ENCODE measurements at regions not wholly inside any gene's neighbourhood (a gene's known extent, or its start where the extent isn't known, plus 50 kb on each side); places are given as distances from the start of the nearest gene placed in this dataset. TPM values are rescaled to one million over a fixed set of nuclear protein-coding genes. Genes with fewer than 3 reads are reported as not detected.

DNA sequence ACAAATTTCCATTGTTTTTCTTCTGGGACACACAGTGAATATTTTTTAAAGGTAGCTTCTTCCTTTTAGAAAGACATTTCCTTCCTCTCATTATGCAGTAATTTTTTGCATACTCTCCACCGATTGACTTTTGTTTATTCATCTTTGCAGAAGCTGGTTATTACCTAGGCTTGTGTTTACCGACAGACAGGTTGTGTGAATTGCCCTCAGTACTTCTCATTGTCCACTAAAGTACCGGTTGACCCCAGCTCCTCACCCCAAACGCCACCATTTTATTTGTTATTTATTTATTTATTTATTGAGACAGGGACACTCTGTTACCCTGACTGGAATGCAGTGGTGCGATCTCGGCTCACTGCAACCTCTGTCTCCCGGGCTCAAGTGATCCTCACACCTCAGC is 63.4 kb upstream of the MYL2 start:
- TF ChIP-seq, protein P1, sequence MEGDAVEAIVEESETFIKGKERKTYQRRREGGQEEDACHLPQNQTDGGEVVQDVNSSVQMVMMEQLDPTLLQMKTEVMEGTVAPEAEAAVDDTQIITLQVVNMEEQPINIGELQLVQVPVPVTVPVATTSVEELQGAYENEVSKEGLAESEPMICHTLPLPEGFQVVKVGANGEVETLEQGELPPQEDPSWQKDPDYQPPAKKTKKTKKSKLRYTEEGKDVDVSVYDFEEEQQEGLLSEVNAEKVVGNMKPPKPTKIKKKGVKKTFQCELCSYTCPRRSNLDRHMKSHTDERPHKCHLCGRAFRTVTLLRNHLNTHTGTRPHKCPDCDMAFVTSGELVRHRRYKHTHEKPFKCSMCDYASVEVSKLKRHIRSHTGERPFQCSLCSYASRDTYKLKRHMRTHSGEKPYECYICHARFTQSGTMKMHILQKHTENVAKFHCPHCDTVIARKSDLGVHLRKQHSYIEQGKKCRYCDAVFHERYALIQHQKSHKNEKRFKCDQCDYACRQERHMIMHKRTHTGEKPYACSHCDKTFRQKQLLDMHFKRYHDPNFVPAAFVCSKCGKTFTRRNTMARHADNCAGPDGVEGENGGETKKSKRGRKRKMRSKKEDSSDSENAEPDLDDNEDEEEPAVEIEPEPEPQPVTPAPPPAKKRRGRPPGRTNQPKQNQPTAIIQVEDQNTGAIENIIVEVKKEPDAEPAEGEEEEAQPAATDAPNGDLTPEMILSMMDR (IDR thresholded peaks at IDR 0.05; ENCODE audit: insufficient read depth, low read length) = no peak
- no peak overlapping the region for H3K4me3 ChIP-seq (ENCODE audit: low read depth, low read length)
- DNase-seq (ENCODE audit: low read depth) = no peak

DNA sequence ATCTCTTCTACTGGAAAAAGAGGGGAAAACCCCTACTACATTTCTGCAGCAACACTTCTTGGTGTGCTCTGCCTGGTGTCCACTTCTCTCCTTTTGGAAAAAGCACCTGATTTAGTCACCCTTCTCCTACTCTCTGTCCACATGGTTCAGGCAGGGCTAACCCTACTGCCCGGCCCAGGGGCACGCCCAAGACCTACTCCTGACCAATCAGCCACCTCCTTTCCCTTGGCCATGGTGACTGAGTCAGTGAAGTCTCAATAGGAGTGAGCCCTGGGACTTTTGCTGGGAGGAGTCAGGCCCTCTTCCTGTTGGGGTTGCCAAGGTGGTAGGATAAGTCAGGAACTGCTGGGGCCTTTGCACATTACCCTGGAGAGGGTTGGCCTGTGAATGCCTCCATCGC is 52.5 kb upstream of the MYL2 start:
- H3K4me3 ChIP-seq (ENCODE audit: low read depth, low read length) = no peak overlapping the region
- DNase-seq (ENCODE audit: low read depth) = no peak
- TF ChIP-seq, protein P1 (IDR thresholded peaks at IDR 0.05; ENCODE audit: insufficient read depth, low read length) = no peak

DNA sequence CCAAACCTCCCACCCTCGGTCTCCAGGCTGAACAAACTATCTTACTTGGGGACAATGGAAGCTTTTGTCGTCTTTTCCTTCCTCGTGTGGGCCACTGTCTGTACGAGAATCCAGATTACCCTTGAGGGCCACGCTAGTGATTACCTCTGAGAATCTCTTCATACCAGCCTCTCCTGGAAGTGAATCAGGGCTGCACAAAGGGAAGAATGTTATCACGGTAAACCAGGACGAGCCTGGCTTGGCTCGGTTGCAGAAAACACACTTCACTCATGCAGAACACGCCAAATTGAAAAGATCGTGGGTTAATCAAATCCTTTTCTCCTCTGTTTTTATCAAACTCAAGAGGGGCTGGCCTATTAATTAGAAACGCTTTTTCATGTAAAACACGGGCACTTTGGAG is 51.6 kb upstream of the MYL2 start:
- H3K4me3 ChIP-seq (ENCODE audit: low read depth, low read length) = no peak overlapping the region
- TF ChIP-seq, protein P1 (IDR thresholded peaks at IDR 0.05; ENCODE audit: insufficient read depth, low read length) = no peak
- no peak for DNase-seq (ENCODE audit: low read depth)

GRCh38 chr12:110971189-110971920 is 51.0 kb upstream of the MYL2 start:
- TF ChIP-seq, protein P1 (IDR thresholded peaks at IDR 0.05; ENCODE audit: insufficient read depth, low read length) = no peak
- no peak overlapping the region for H3K4me3 ChIP-seq (ENCODE audit: low read depth, low read length)

More at GRCh38 chr12:110971189-110971920, 51.0 kb upstream of the MYL2 start:
- DNase-seq (ENCODE audit: low read depth) = no peak

Small RNAs in the stretch of these regions (small RNA-seq; reads per million reads assigned to genes)
- gene MIR6760 = not detected

Data from fibroblast of the aortic adventitia (primary cell).